ENCODE measurements at regions not wholly inside any gene's neighbourhood (a gene's known extent, or its start where the extent isn't known, plus 50 kb on each side); places are given as distances from the start of the nearest gene placed in this dataset.

- H3K9me3 ChIP-seq (ENCODE audit: control insufficient read depth, low read length): no peaks in the 10 kb centered on the region
- peak overlapping the region; percentile 61 for H3K27ac ChIP-seq (ENCODE audit: low read depth, low read length)
- Mint-ChIP-seq H3K4me1 (peaks cover 9% of the 10 kb centered on the region), H3K4me3 (no peak overlapping the region), H3K27ac (no peak overlapping the region), H3K27me3 (ENCODE audit: insufficient read depth) (no peaks in the 10 kb centered on the region), H3K36me3 (ENCODE audit: low read depth) (no peaks in the 10 kb centered on the region), H3K9me3 (no peaks in the 10 kb centered on the region)
- DNase-seq: peak; percentile 47
- H3K4me1 ChIP-seq (ENCODE audit: control insufficient read depth, insufficient read depth, low read length): peaks cover 4% of the 10 kb centered on the region
- no peak overlapping the region for H3K4me3 ChIP-seq (ENCODE audit: low read length)
- no peaks in the 10 kb centered on the region for H3K27me3 ChIP-seq (ENCODE audit: control insufficient read depth, insufficient read depth, low read length, poor library complexity, severe bottlenecking)
- TF ChIP-seq CTCF (conservative IDR thresholded peaks at IDR 0.05): no peak
- H3K36me3 ChIP-seq (ENCODE audit: control insufficient read depth, insufficient read depth, low read length): no peaks in the 10 kb centered on the region
- 60 to 80% methylated on average over 1 to 3 of the region's 3 CpGs for WGBS, 2 experiments (ENCODE audit: insufficient coverage in 1 of 2, insufficient read length in 1 of 2)
- H3K9ac ChIP-seq (ENCODE audit: extremely low read depth, low read length, poor library complexity, severe bottlenecking): no peak overlapping the region
Observed at GRCh38 chr2:66962716-66963115, 434.4 kb upstream of the ETAA1 start.

GRCh38 chr2:66966631-66967030, 430.5 kb upstream of the ETAA1 start:
- Mint-ChIP-seq H3K4me1 (peaks cover 13% of the 10 kb centered on the region), H3K27me3 (ENCODE audit: insufficient read depth) (no peaks in the 10 kb centered on the region), H3K9me3 (no peaks in the 10 kb centered on the region), H3K4me3 (no peak overlapping the region), H3K27ac (no peak overlapping the region), H3K36me3 (ENCODE audit: low read depth) (no peaks in the 10 kb centered on the region)
- Histone ChIP-seq H3K27ac (ENCODE audit: low read depth, low read length) (peak overlapping the region; percentile 3), H3K9me3 (ENCODE audit: control insufficient read depth, low read length) (no peaks in the 10 kb centered on the region), H3K36me3 (ENCODE audit: control insufficient read depth, insufficient read depth, low read length) (no peaks in the 10 kb centered on the region), H3K9ac (ENCODE audit: extremely low read depth, low read length, poor library complexity, severe bottlenecking) (no peak overlapping the region), H3K4me1 (ENCODE audit: control insufficient read depth, insufficient read depth, low read length) (peaks cover 4% of the 10 kb centered on the region), H3K27me3 (ENCODE audit: control insufficient read depth, insufficient read depth, low read length, poor library complexity, severe bottlenecking) (no peaks in the 10 kb centered on the region), H3K4me3 (ENCODE audit: low read length) (peak overlapping the region; percentile 33)
- DNase-seq: no peak
- no peak for TF ChIP-seq CTCF (conservative IDR thresholded peaks at IDR 0.05)
- WGBS, 2 experiments (ENCODE audit: insufficient coverage in 1 of 2, insufficient read length in 1 of 2): 83 to 89% methylated on average over 2 to 3 of the region's 3 CpGs

GRCh38 chr2:66968946-66969345, 428.2 kb upstream of the ETAA1 start:
- DNase-seq: no peak
- no peaks in the 10 kb centered on the region for H3K27me3 Mint-ChIP-seq (ENCODE audit: insufficient read depth)
- no peak overlapping the region for H3K27ac ChIP-seq (ENCODE audit: low read depth, low read length)
- 90 to 96% methylated on average over 2 to 3 of the region's 3 CpGs for WGBS, 2 experiments (ENCODE audit: insufficient coverage in 1 of 2, insufficient read length in 1 of 2)
- peaks cover 4% of the 10 kb centered on the region for H3K4me1 ChIP-seq (ENCODE audit: control insufficient read depth, insufficient read depth, low read length)
- H3K4me1 Mint-ChIP-seq: peaks cover 7% of the 10 kb centered on the region
- no peaks in the 10 kb centered on the region for H3K9me3 ChIP-seq (ENCODE audit: control insufficient read depth, low read length)
- H3K36me3 Mint-ChIP-seq (ENCODE audit: low read depth): no peaks in the 10 kb centered on the region
- H3K9me3 Mint-ChIP-seq: no peaks in the 10 kb centered on the region
- no peak overlapping the region for H3K27ac Mint-ChIP-seq
- H3K9ac ChIP-seq (ENCODE audit: extremely low read depth, low read length, poor library complexity, severe bottlenecking): no peak overlapping the region
- H3K4me3 Mint-ChIP-seq: no peak overlapping the region
- H3K27me3 ChIP-seq (ENCODE audit: control insufficient read depth, insufficient read depth, low read length, poor library complexity, severe bottlenecking): no peaks in the 10 kb centered on the region
- no peak for TF ChIP-seq CTCF (conservative IDR thresholded peaks at IDR 0.05)
- no peak overlapping the region for H3K4me3 ChIP-seq (ENCODE audit: low read length)
- no peaks in the 10 kb centered on the region for H3K36me3 ChIP-seq (ENCODE audit: control insufficient read depth, insufficient read depth, low read length)
